Activated T-helper 17 cell treated with anti-CD3 and anti-CD28 coated beads, Interleukin-2, amount 50 U/mL, for 72 hours (primary cell): ENCODE measurements at regions not wholly inside any gene's neighbourhood (a gene's known extent, or its start where the extent isn't known, plus 50 kb on each side); places are given as distances from the start of the nearest gene placed in this dataset.
"Not testable (repeated sequence)": the region's sequence is repeated elsewhere in the genome, so short reads cannot be mapped to it uniquely, and the experiment has no call there.

Experiments
- ATAC-seq: fragments of 150-1000 bp; cut with Tn5 transposase; replicated peaks from 2 replicates; pipeline ENCODE4 v1.10.0; 2021; ENCODE audit warnings: mild to moderate bottlenecking, moderate library complexity
- H3K27ac Mint-ChIP-seq: one replicate; pipeline ENCODE4 v1.8.0; 2022; ENCODE audit warnings: mixed read lengths
- H3K27me3 Mint-ChIP-seq: one replicate; pipeline ENCODE4 v1.8.0; 2022; ENCODE audit warnings: mixed read lengths
- H3K36me3 Mint-ChIP-seq: one replicate; pipeline ENCODE4 v1.8.0; 2022; ENCODE audit warnings: low read depth, mild to moderate bottlenecking, mixed read lengths
- H3K4me1 Mint-ChIP-seq: one replicate; pipeline ENCODE4 v1.8.0; 2022; ENCODE audit warnings: mixed read lengths
- H3K4me3 Mint-ChIP-seq: one replicate; pipeline ENCODE4 v1.8.0; 2022; ENCODE audit warnings: mild to moderate bottlenecking, mixed read lengths
- H3K9me3 Mint-ChIP-seq: one replicate; pipeline ENCODE4 v1.8.0; 2022; ENCODE audit warnings: mixed read lengths

DNA sequence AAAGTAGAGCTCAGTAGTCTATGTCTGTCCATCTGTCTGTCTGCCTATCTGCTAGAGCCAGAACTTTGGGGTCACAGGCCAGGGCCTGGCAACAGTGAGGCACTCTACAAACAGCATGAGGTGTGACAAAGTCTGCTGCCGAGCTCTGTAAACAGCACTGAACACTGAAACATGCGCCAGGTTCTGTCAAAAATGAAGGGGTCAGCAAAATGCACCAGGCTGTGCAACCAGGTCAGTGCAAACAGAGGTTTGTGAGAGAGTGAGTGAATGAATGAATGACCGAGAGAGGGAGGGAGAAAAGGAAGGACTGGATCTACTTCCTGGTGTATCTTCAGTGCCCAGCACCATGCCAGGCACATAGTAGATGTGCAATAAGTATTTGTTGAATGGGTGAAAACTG lies 1957.8 kb downstream of the FOXD4L5 start:
- not testable (repeated sequence) for ATAC-seq

DNA sequence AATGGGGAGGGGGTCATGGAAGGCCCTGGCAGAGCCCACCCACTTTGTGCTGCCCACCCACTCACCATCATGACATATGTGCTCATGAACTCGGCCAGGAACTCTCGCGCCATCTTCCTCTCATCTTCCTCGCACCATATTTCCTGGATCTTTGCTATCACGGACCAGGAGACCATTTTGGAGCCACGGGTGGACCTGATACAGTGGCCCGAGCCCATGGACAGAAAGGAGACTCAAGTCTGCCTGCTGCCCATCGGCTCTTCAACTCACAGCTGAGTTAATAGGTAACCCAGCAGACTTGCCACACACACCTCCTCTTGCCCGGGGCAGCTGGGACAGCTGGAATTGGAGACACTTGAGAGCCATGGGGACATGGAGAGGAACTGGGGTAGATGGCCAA lies 1958.3 kb downstream of the FOXD4L5 start:
- H3K36me3 Mint-ChIP-seq, H3K4me1 Mint-ChIP-seq, ATAC-seq, H3K9me3 Mint-ChIP-seq, H3K4me3 Mint-ChIP-seq, H3K27me3 Mint-ChIP-seq, H3K27ac Mint-ChIP-seq: not testable (repeated sequence)

More for the DNA sequence above, 1957.8 kb downstream of the FOXD4L5 start:
- H3K27me3 Mint-ChIP-seq, H3K36me3 Mint-ChIP-seq, H3K4me3 Mint-ChIP-seq, H3K9me3 Mint-ChIP-seq, H3K27ac Mint-ChIP-seq, H3K4me1 Mint-ChIP-seq: not testable (repeated sequence)

DNA sequence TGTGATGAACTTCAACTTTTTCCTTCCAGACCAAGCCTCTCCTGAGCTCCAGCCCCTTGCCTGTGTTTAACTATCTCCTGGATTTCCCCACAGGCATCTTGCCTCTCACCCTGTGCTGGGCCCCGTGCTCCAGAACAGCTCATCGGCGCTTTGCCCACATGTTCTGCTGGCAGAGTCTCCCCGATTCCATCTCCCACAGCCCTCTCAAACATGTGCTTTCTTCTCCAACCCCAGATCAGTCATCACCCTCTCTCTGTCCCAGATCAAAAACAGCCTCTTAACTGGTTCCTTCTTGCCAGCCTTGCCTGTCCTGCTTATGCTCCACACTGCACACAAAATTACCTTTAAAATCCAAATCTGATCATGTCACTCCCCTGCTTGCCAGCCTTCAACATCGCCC lies 1959.3 kb downstream of the FOXD4L5 start:
- not testable (repeated sequence) for H3K4me3 Mint-ChIP-seq, H3K4me1 Mint-ChIP-seq, H3K9me3 Mint-ChIP-seq, H3K27me3 Mint-ChIP-seq, H3K27ac Mint-ChIP-seq, ATAC-seq, H3K36me3 Mint-ChIP-seq

DNA sequence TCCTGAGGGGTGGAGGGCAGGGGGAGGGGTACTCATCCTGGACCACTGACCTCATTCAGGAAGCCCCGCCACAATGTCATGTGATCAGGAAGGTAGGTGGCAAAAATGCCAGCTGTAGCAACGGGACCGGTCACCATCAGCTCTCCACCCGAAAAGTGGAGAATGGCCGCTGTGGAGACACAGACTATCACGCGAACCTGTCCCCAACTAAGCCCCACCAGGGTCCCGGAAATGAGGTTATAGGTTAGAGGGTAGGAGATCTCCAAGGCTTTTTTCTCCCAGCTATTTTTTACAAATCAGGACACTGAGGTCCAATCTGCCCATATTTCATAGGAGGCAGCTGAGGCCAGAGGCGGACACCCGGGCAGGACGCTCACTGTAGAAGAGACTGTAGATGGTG lies 1966.9 kb downstream of the FOXD4L5 start:
- H3K4me1 Mint-ChIP-seq, H3K36me3 Mint-ChIP-seq, H3K27me3 Mint-ChIP-seq, ATAC-seq, H3K9me3 Mint-ChIP-seq, H3K4me3 Mint-ChIP-seq, H3K27ac Mint-ChIP-seq: not testable (repeated sequence)

DNA sequence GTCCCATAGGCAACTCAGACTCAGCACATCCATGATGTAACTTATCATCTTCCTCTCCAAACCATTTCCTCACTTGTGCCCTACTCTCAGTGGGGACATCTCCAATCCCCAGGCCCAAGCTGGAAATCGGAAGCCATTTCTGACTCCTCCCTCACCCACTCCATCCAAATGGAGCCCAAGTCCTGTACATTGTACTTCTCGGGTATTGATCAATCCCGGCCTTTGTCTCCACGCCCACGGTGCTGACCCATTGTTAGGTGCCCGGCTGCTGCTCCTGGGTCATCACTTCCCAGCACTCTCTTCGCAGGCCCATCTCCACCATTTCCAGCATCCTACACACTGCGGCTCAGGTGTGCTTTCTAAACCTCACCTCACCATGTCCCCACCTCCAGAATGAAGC lies 1969.6 kb downstream of the FOXD4L5 start:
- ATAC-seq, H3K4me1 Mint-ChIP-seq, H3K4me3 Mint-ChIP-seq, H3K9me3 Mint-ChIP-seq, H3K27ac Mint-ChIP-seq, H3K36me3 Mint-ChIP-seq, H3K27me3 Mint-ChIP-seq: not testable (repeated sequence)

DNA sequence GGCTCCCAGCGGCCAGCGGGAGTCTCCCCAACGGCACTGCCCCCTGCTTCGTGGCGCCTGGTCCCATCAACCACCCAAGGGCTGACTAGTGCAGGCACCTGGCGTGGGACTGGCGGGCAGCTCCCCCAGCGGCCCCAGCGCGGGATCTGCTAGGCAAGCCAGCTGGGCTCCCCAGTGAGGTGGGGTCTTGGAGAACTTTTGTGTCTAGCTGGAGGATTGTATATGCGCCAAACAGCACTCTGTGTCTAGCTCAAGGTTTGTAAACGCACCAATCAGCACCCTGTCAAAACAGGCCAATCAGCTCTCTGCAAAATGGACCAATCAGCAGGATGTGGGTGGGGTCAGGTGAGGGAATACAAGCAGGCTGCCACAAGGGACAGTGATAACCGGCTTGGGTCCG lies 1988.2 kb downstream of the FOXD4L5 start:
- not testable (repeated sequence) for H3K4me3 Mint-ChIP-seq, H3K27me3 Mint-ChIP-seq, H3K9me3 Mint-ChIP-seq, ATAC-seq, H3K27ac Mint-ChIP-seq, H3K4me1 Mint-ChIP-seq, H3K36me3 Mint-ChIP-seq

DNA sequence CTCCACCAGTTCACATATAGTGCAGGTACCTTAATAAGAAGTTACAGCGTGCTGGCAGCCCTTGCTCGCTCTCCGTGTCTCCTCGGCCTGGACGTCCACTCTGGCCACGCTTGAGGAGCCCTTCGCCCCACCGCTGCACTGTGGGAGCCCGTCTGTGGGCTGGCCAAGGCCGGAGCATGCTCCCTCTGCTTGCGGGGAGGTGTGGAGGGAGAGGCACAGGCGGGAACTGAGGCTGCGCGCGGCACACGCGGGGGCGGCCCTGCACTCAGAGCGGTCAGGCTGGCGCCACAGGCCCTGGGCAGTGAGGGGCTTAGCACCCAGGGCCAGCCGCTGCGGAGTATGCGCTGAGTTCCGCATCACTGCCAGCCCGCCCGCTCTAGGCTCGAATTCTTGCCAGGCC lies 1988.6 kb downstream of the FOXD4L5 start:
- not testable (repeated sequence) for H3K4me1 Mint-ChIP-seq, H3K4me3 Mint-ChIP-seq, H3K27me3 Mint-ChIP-seq, ATAC-seq, H3K27ac Mint-ChIP-seq, H3K9me3 Mint-ChIP-seq, H3K36me3 Mint-ChIP-seq

DNA sequence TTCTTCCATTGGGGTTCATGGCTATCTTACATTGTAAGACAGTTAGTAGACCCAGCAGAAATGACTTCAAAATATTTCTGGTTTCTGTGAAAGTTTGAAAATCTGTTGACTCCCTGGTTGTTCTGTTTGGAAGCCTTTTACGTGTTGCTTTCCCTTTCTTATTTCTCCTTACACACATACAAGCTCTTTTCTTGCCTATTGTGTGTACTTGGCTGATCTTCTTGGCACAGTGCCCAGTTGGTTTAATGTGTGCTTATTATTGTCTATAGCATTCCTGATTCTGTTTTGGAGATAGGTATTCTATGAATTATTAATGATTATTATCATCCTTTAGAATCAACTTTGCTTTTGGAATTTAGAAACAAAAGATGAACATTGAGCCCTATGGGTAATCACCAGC lies 1995.0 kb downstream of the FOXD4L5 start:
- not testable (repeated sequence) for H3K27me3 Mint-ChIP-seq, H3K36me3 Mint-ChIP-seq, H3K4me3 Mint-ChIP-seq, H3K4me1 Mint-ChIP-seq, H3K9me3 Mint-ChIP-seq, H3K27ac Mint-ChIP-seq, ATAC-seq
